SK-N-MC (cell line): ENCODE measurements at regions not wholly inside any gene's neighbourhood (a gene's known extent, or its start where the extent isn't known, plus 50 kb on each side); places are given as distances from the start of the nearest gene placed in this dataset.

Source experiments
- EZH2 ChIP-seq: fragments of 200-600 bp; sonication (generic); IDR thresholded peaks from one replicate; pipeline ENCODE4 v1.6.1; 2017; ENCODE audit warnings: antibody characterized with exemption
- POLR2AphosphoS5 ChIP-seq: IDR thresholded peaks from 2 replicates; pipeline ENCODE4 v1.6.1; 2012; ENCODE audit warnings: mild to moderate bottlenecking, low read depth, low read length, borderline replicate concordance

GRCh38 chr6:48315051-48315719, 204.2 kb upstream of the PTCHD4 start:
- TF ChIP-seq EZH2 (no peak), POLR2AphosphoS5 (no peak)
